Stimulated activated CD8-positive, alpha-beta memory T cell treated with anti-CD3 and anti-CD28 coated beads, Interleukin-2, amount 100 ng/mL, for 48 hours (primary cell): ENCODE measurements at regions not wholly inside any gene's neighbourhood (a gene's known extent, or its start where the extent isn't known, plus 50 kb on each side); places are given as distances from the start of the nearest gene placed in this dataset.
"Not testable (repeated sequence)": the region's sequence is repeated elsewhere in the genome, so short reads cannot be mapped to it uniquely, and the experiment has no call there.

Experiments
- DNase-seq, 2 donors: peaks; one replicate each; pipeline ENCODE4 v3.0.0-alpha.2; 2020; ENCODE audit warnings: low read depth in 2 of 2

GRCh38 chr1:149157409-149157808, 54.1 kb upstream of the NBPF9 start:
- not testable (repeated sequence) for DNase-seq

- DNase-seq = not testable (repeated sequence)
Measured at GRCh38 chr1:149158308-149158707, 55.0 kb upstream of the NBPF9 start.

- DNase-seq = not testable (repeated sequence)
Measured at GRCh38 chr1:149163063-149163444, 59.7 kb upstream of the NBPF9 start.

- DNase-seq = not testable (repeated sequence)
Measured at GRCh38 chr1:149174765-149175164, 71.4 kb upstream of the NBPF9 start.

GRCh38 chr1:149175812-149176211, 72.5 kb upstream of the NBPF9 start:
- DNase-seq = not testable (repeated sequence)

- DNase-seq = peak; percentile 26 to 44
Measured at GRCh38 chr1:149176453-149177316, 73.3 kb upstream of the NBPF9 start.

GRCh38 chr1:149190742-149191141, 87.4 kb upstream of the NBPF9 start:
- not testable (repeated sequence) for DNase-seq

- not testable (repeated sequence) for DNase-seq
Measured at GRCh38 chr1:149196651-149197050, 93.3 kb upstream of the NBPF9 start.

- not testable (repeated sequence) for DNase-seq
Measured at GRCh38 chr1:149200567-149200966, 97.2 kb upstream of the NBPF9 start.

- DNase-seq = not testable (repeated sequence)
Measured at GRCh38 chr1:149202283-149202682, 98.9 kb upstream of the NBPF9 start.

GRCh38 chr1:149204396-149204795, 101.0 kb upstream of the NBPF9 start:
- DNase-seq = not testable (repeated sequence)

GRCh38 chr1:149208836-149209235, 105.5 kb upstream of the NBPF9 start:
- DNase-seq = not testable (repeated sequence)

- DNase-seq = not testable (repeated sequence)
Measured at GRCh38 chr1:149211757-149212420, 108.5 kb upstream of the NBPF9 start.

GRCh38 chr1:149212946-149213345, 109.6 kb upstream of the NBPF9 start:
- not testable (repeated sequence) for DNase-seq

- DNase-seq = not testable (repeated sequence)
Measured at GRCh38 chr1:149213673-149214072, 110.3 kb upstream of the NBPF9 start.

- not testable (repeated sequence) for DNase-seq
Measured at GRCh38 chr1:149218080-149218988, 115.0 kb upstream of the NBPF9 start.

GRCh38 chr1:149219539-149219938, 116.2 kb upstream of the NBPF9 start:
- not testable (repeated sequence) for DNase-seq

- not testable (repeated sequence) for DNase-seq
Measured at GRCh38 chr1:149220463-149221074, 117.2 kb upstream of the NBPF9 start.

GRCh38 chr1:149227933-149228665, 124.7 kb upstream of the NBPF9 start:
- DNase-seq = not testable (repeated sequence)
